ENCODE measurements at regions not wholly inside any gene's neighbourhood (a gene's known extent, or its start where the extent isn't known, plus 50 kb on each side); places are given as distances from the start of the nearest gene placed in this dataset.
A peak's percentile ranks its signal among the peaks of the same experiment; 100 is the strongest.

DNA sequence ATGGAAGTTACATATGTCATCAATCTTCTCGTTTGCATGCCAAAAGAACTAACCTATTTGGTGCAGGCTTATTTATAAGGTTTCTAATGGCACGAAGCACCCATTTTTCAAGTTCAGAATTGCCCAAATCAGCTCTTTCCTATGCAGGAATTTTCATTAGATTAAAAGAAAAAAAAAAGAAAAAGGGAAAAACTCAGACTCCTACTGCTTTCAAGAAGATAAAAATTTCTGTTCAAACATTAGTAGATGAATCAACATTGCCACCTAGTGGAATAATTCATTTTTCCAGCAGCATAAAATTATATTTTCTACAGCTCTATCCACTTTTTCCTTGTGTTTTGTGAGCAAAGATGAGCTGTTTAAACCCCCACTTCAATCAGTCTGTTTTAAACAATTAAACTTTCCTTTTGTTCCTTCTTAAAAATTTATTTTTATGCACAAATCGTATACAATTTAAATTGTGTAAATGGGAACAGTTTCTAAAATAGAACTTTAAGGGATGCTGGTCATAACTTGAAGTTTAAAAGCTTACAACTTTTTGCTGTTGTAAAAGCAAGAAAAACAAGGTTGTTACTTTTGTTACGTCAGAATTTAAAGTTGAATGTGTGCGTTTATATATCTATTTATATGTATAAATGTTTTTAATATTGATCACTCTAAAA, 309.9 kb downstream of the ARAP2 start:
- TF ChIP-seq, protein P1, sequence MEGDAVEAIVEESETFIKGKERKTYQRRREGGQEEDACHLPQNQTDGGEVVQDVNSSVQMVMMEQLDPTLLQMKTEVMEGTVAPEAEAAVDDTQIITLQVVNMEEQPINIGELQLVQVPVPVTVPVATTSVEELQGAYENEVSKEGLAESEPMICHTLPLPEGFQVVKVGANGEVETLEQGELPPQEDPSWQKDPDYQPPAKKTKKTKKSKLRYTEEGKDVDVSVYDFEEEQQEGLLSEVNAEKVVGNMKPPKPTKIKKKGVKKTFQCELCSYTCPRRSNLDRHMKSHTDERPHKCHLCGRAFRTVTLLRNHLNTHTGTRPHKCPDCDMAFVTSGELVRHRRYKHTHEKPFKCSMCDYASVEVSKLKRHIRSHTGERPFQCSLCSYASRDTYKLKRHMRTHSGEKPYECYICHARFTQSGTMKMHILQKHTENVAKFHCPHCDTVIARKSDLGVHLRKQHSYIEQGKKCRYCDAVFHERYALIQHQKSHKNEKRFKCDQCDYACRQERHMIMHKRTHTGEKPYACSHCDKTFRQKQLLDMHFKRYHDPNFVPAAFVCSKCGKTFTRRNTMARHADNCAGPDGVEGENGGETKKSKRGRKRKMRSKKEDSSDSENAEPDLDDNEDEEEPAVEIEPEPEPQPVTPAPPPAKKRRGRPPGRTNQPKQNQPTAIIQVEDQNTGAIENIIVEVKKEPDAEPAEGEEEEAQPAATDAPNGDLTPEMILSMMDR (conservative IDR thresholded peaks at IDR 0.05; ENCODE audit: low read depth, low read length) = peak; percentile 50
- no peak for DNase-seq (ENCODE audit: low read depth)
- H3K4me3 ChIP-seq (ENCODE audit: low read length) = no peak overlapping the region

- H3K4me3 ChIP-seq (ENCODE audit: low read length) = no peak overlapping the region
- DNase-seq (ENCODE audit: low read depth) = no peak
- TF ChIP-seq, protein P1 (conservative IDR thresholded peaks at IDR 0.05; ENCODE audit: low read depth, low read length) = no peak
Observed at GRCh38 chr4:35938936-35939335, 305.4 kb downstream of the ARAP2 start.

- DNase-seq (ENCODE audit: low read depth) = peak; percentile 40
- TF ChIP-seq, protein P1 (conservative IDR thresholded peaks at IDR 0.05; ENCODE audit: low read depth, low read length) = no peak
- no peak overlapping the region for H3K4me3 ChIP-seq (ENCODE audit: low read length)
Observed at GRCh38 chr4:35939751-35940150, 304.6 kb downstream of the ARAP2 start.

DNA sequence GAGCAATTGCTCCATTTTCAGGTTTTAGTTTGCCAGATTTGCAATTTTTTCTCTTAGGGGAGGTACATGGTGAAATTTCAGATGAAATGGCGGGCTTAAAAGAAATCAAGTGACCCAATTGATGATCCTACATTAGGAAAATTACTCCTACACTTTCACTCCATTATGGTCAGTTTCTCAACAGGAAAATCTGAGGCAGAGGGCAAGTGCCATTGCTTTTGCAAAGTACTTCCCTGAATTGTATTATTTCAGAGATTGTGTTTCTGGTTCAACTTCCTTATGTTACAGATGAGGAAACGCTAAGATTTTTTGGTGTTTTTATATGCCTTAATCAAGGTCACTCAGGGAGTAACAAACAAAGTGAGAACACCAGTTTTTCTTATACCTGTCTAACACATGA, 302.2 kb downstream of the ARAP2 start:
- no peak overlapping the region for H3K4me3 ChIP-seq (ENCODE audit: low read length)
- TF ChIP-seq, protein P1 (conservative IDR thresholded peaks at IDR 0.05; ENCODE audit: low read depth, low read length) = no peak

DNA sequence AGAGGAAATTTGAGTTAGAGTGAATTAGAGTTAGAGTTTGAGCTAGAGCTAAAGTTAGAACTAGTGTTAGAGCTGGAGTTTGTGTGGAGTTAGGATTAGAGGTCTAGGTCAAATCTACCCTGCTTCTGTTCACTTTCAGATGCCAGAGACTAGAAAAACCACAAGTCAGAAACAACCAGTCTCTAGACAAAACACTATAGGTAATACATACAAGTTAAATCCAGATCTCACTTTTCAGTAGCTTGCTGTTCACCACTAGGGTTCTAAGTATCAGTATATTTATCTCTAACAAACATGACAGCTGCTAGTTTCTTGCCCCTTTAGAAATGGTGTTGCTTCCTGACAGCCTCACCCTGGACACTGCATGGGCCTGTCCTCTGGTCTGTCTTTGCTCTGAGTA, 300.7 kb downstream of the ARAP2 start:
- TF ChIP-seq, protein P1 (conservative IDR thresholded peaks at IDR 0.05; ENCODE audit: low read depth, low read length) = no peak
- H3K4me3 ChIP-seq (ENCODE audit: low read length) = no peak overlapping the region
- no peak for DNase-seq (ENCODE audit: low read depth)

More for the DNA sequence above, 302.2 kb downstream of the ARAP2 start:
- DNase-seq (ENCODE audit: low read depth) = no peak

GRCh38 chr4:35948171-35948570, 296.1 kb downstream of the ARAP2 start:
- H3K4me3 ChIP-seq (ENCODE audit: low read length) = no peak overlapping the region
- DNase-seq (ENCODE audit: low read depth) = no peak
- TF ChIP-seq, protein P1 (conservative IDR thresholded peaks at IDR 0.05; ENCODE audit: low read depth, low read length) = no peak

DNA sequence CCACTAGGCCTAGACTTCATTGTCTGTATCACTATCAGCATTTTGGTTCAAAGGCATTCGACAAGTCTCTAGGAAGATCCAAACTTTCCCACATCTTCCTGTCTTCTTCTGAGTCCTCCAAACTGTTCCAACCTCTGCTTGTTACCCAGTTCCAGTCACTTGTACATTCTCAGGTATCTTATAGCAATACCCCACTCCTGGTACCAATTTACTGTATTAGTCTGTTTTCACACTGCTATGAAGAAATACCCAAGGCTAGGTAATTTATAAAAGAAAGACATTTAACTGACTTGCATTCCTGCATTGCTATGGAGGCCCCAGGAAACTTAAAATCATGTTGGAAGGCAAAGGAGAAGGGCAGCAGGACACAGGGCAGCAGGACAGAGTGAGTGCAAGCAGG, 293.9 kb downstream of the ARAP2 start:
- no peak for DNase-seq (ENCODE audit: low read depth)
- TF ChIP-seq, protein P1 (conservative IDR thresholded peaks at IDR 0.05; ENCODE audit: low read depth, low read length) = no peak
- no peak overlapping the region for H3K4me3 ChIP-seq (ENCODE audit: low read length)

Measured in retinal pigment epithelial cell (primary cell).